ENCODE measurements at regions not wholly inside any gene's neighbourhood (a gene's known extent, or its start where the extent isn't known, plus 50 kb on each side); places are given as distances from the start of the nearest gene placed in this dataset.

DNA sequence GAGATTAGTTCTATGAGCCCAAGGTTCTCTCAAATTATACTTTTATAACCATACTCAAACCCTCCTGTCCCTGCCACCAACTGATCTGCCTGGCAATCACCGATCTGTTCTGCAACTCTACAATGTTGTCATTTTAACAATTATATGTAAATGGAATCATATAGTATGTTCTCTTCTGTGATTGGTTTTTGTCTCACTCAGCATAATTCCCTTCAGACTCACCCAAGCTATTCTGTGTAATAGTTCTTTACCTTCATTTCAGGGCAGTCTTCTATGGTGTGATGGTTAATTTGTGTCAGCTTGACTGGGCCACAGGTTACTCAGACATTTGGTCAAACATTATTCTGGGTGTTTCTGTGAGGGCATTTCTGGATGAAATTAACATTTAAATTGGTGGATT lies 181.9 kb upstream of the CXCL12 start:
- Histone ChIP-seq H3K9me3 (no peaks in the 10 kb centered on the region), H3K36me3 (replicated peaks in 1 of 2; ENCODE audit: insufficient read depth in 1 of 2, low read depth in 2 of 2) (no peaks in the 10 kb centered on the region), H3K4me1 (no peaks in the 10 kb centered on the region), H3K27me3 (no peaks in the 10 kb centered on the region), H3K27ac (no peak overlapping the region), H3K4me3 (no peak overlapping the region)
- 36 to 100% methylated on average over 1 of the region's 1 CpG for WGBS, 2 donors
- no peak for DNase-seq
- intact Hi-C loops (cut with DNase I): no loop called here
- TF ChIP-seq POLR2A (IDR thresholded peaks at IDR 0.05): no peak
- TF ChIP-seq, protein P1, sequence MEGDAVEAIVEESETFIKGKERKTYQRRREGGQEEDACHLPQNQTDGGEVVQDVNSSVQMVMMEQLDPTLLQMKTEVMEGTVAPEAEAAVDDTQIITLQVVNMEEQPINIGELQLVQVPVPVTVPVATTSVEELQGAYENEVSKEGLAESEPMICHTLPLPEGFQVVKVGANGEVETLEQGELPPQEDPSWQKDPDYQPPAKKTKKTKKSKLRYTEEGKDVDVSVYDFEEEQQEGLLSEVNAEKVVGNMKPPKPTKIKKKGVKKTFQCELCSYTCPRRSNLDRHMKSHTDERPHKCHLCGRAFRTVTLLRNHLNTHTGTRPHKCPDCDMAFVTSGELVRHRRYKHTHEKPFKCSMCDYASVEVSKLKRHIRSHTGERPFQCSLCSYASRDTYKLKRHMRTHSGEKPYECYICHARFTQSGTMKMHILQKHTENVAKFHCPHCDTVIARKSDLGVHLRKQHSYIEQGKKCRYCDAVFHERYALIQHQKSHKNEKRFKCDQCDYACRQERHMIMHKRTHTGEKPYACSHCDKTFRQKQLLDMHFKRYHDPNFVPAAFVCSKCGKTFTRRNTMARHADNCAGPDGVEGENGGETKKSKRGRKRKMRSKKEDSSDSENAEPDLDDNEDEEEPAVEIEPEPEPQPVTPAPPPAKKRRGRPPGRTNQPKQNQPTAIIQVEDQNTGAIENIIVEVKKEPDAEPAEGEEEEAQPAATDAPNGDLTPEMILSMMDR (IDR thresholded peaks at IDR 0.05): no peak
- ATAC-seq: no peak

DNA sequence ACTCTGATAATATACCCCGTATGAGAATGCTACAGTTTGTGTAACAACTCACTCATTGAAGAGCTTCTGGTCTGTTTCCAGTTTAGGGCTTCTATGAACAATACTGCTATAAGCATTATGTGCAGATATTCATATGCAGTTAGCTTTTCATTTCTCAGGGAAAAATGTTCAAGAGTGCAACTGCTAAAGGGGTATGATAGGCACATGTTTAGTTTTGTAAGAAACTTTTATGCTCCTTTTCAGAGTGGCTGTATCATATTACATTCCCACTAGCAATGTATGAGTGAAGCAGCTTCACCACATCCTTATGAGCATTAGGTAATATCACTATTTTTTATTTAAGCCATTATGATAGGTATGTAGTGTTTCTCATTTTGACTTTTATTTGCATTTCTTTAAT lies 182.6 kb upstream of the CXCL12 start:
- no peaks in the 10 kb centered on the region for H3K4me1 ChIP-seq
- intact Hi-C loops (cut with DNase I): no loop called here
- H3K9me3 ChIP-seq: no peaks in the 10 kb centered on the region
- H3K27ac ChIP-seq: no peak overlapping the region
- TF ChIP-seq, protein P1 (IDR thresholded peaks at IDR 0.05): no peak
- no peak for TF ChIP-seq POLR2A (IDR thresholded peaks at IDR 0.05)
- H3K4me3 ChIP-seq: no peak overlapping the region
- no peaks in the 10 kb centered on the region for H3K36me3 ChIP-seq (replicated peaks in 1 of 2; ENCODE audit: insufficient read depth in 1 of 2, low read depth in 2 of 2)
- no peaks in the 10 kb centered on the region for H3K27me3 ChIP-seq
- 52 to 62% methylated on average over 1 of the region's 1 CpG for WGBS, 2 donors
- DNase-seq (no peak), ATAC-seq (no peak)

DNA sequence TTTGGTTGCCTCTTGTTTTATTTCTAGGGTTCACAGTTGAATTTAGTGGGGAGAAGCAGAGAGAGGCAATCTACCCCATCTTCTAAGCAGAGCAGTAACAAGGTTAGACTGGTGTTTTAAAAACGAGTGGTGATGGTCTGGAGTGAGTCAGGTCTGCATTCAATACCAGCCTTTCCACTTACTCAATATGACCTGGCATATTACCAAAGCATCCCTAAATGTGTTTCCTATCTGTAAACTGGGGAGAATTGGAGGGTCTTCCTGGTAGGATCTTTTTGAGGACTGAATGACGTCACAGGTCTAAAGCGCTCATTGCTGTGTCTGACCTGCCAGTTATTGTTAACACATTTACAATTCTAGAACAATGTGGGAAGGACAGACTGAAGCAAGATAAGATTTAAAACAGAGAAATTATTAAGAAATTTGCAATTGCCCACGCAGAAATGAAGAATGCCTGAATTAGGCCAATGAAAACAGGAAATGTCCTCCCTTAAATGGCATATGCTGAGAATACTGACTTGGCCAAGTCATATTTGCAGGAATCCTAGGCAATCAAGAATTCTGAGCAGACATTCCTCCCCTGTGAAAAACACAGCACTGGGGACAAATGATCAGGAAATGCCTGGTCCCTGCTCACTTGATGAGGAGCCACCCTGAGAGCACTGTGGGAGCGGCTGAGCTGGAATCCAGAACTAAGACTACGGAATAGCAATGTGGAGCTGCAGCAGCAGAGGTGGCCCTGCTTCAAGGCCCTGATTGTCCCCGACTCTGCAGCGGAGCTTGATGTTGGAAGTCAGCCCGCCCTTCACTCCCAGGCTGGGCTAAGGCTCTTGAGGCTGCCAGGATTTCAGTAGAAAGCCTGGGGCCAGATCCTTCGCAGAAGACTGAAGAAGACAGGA lies 184.5 kb upstream of the CXCL12 start:
- no peak for TF ChIP-seq POLR2A (IDR thresholded peaks at IDR 0.05)
- TF ChIP-seq, protein P1 (IDR thresholded peaks at IDR 0.05): no peak
- H3K4me3 ChIP-seq: no peak overlapping the region
- intact Hi-C loops (cut with DNase I): no loop called here
- WGBS, 2 donors: 61 to 70% methylated on average over 9 to 10 of the region's 10 CpGs
- DNase-seq: peak in 1 of 4 donors; percentile 21
- H3K9me3 ChIP-seq: no peaks in the 10 kb centered on the region
- H3K27me3 ChIP-seq: no peaks in the 10 kb centered on the region
- no peaks in the 10 kb centered on the region for H3K36me3 ChIP-seq (replicated peaks in 1 of 2; ENCODE audit: insufficient read depth in 1 of 2, low read depth in 2 of 2)
- H3K27ac ChIP-seq: peak overlapping the region in 1 of 4 donors; percentile 13
- H3K4me1 ChIP-seq: no peaks in the 10 kb centered on the region
- peak; percentile 63 for ATAC-seq

DNA sequence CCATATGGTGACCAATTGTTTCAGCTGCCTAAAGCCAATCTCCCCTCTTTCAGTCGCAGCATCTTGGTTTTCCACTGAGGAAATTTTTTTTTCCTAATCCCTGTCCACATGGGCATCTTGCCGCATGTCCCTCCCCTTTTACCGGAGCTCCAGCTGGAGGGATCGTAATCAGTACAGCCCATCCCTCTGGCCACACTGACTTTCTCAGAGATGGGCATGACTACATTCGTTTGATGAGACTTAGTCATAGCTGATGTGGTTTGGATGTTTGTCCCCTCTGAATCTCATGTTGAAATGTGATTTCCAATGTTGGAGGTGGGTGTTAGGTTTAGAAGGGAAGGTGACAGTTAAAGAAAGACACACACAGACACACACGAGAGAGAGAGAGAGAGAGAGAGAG lies 186.8 kb upstream of the CXCL12 start:
- no peak for TF ChIP-seq POLR2A (IDR thresholded peaks at IDR 0.05)
- TF ChIP-seq, protein P1 (IDR thresholded peaks at IDR 0.05): no peak
- H3K4me1 ChIP-seq: no peaks in the 10 kb centered on the region
- H3K27ac ChIP-seq: no peak overlapping the region
- H3K4me3 ChIP-seq: no peak overlapping the region
- intact Hi-C loops (cut with DNase I): no loop called here
- H3K9me3 ChIP-seq: no peaks in the 10 kb centered on the region
- no peaks in the 10 kb centered on the region for H3K36me3 ChIP-seq (replicated peaks in 1 of 2; ENCODE audit: insufficient read depth in 1 of 2, low read depth in 2 of 2)
- WGBS, 2 donors: 81 to 84% methylated on average over 6 of the region's 6 CpGs
- ATAC-seq (no peak), DNase-seq (no peak)
- no peaks in the 10 kb centered on the region for H3K27me3 ChIP-seq

DNA sequence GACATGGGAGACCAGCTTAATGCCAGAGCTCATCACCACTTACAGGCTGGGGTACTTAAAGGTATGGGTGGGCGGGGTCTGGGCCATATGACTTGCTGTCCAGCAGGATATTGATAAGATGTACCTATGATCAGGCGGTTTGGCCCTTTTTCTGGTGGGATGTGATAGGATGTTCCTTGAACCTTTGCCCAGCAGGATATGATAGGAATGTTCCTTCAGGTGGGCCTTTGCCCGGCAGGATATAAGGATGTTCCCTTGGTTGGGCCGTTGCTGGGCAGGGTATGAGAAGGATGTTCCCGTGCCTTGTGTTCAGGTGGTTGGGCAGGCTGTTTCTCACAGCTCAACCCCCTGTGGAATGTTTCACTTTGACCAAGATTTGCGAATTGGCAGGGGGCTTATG lies 187.2 kb upstream of the CXCL12 start:
- ATAC-seq (no peak), DNase-seq (no peak)
- Histone ChIP-seq H3K27me3 (no peaks in the 10 kb centered on the region), H3K9me3 (no peaks in the 10 kb centered on the region), H3K4me3 (no peak overlapping the region), H3K27ac (no peak overlapping the region), H3K4me1 (no peaks in the 10 kb centered on the region), H3K36me3 (replicated peaks in 1 of 2; ENCODE audit: insufficient read depth in 1 of 2, low read depth in 2 of 2) (no peaks in the 10 kb centered on the region)
- 79% methylated on average over 6 of the region's 6 CpGs for WGBS, 2 donors
- TF ChIP-seq POLR2A (IDR thresholded peaks at IDR 0.05): no peak
- TF ChIP-seq, protein P1 (IDR thresholded peaks at IDR 0.05): no peak
- intact Hi-C loops (cut with DNase I): no loop called here

Measured in body of pancreas (tissue), 4 donors.